OCI-LY3 (cell line): ENCODE measurements at regions not wholly inside any gene's neighbourhood (a gene's known extent, or its start where the extent isn't known, plus 50 kb on each side); places are given as distances from the start of the nearest gene placed in this dataset.

Experiments
- CTCF ChIP-seq: fragments of 200-600, 300-600 bp; sonication (generic); IDR thresholded peaks from 2 replicates; pipeline ENCODE4 v1.5.1; 2014; ENCODE audit warnings: antibody characterized with exemption, low read length, low read depth
- EZH2phosphoT487 ChIP-seq: fragments of 200-600 bp; shearing (Covaris generic); IDR thresholded peaks from 2 replicates; pipeline ENCODE4 v1.6.1; 2018; ENCODE audit warnings: antibody characterized with exemption, mixed run types, low read depth

GRCh38 chr10:78511324-78512204 is 477.9 kb downstream of the RPS24 start:
- TF ChIP-seq CTCF (no peak), EZH2phosphoT487 (no peak)
